Mesodermal cell (in vitro differentiated cells): ENCODE measurements at regions not wholly inside any gene's neighbourhood (a gene's known extent, or its start where the extent isn't known, plus 50 kb on each side); places are given as distances from the start of the nearest gene placed in this dataset.

Experiments used
- H3K27ac ChIP-seq: 2 replicates; pipeline ENCODE4 v1.7.0; 2013; ENCODE audit warnings: mild to moderate bottlenecking, low read depth, low read length, moderate library complexity; ENCODE audit not compliant: severe bottlenecking
- H3K36me3 ChIP-seq: 2 replicates; pipeline ENCODE4 v1.7.1; 2013; ENCODE audit warnings: mild to moderate bottlenecking, low read length, moderate library complexity; ENCODE audit not compliant: control insufficient read depth, insufficient read depth
- H3K4me1 ChIP-seq: one replicate; pipeline ENCODE4 v1.7.1; 2013; ENCODE audit warnings: mild to moderate bottlenecking, low read length; ENCODE audit not compliant: insufficient read depth, control insufficient read depth, poor library complexity, severe bottlenecking
- H3K4me3 ChIP-seq: 2 replicates; pipeline ENCODE4 v1.7.0; 2013; ENCODE audit warnings: low read length, control low read depth, mild to moderate bottlenecking; ENCODE audit not compliant: insufficient read depth, poor library complexity, severe bottlenecking; ENCODE audit errors: extremely low read depth
- H3K9me3 ChIP-seq: 2 replicates; pipeline ENCODE4 v1.7.1; 2013; ENCODE audit warnings: mild to moderate bottlenecking, low read length, moderate library complexity; ENCODE audit not compliant: control insufficient read depth
- WGBS, 2 experiments: methylation state at CpG; one replicate each; pipeline ENCODE4 v1.1.5; 2013; ENCODE audit warnings: missing lambda C conversion rate in 2 of 2; ENCODE audit not compliant: insufficient coverage in 2 of 2; 5-methylcytosine and 5-hydroxymethylcytosine counted together

DNA sequence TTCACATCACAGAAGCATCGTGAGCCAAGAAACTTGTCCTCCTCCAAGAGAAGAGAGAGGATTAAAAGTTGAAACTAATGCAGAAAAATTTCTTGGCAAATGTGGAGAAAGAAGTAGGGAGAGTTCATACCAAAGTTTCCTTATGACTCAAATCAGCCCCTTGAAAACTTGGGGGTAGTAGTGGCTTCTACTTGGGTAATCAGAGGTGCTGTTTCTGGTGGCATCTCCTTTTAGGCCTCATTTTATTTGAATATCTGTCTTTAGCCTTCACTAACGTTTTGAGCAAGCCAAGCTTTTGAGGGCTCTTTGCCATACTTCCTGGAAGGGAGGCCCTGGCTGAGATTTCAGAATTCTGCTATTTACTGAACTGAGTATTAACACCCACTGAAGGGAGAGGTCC, 515.3 kb upstream of the MEX3C start:
- no peak overlapping the region for H3K27ac ChIP-seq
- H3K4me1 ChIP-seq = no peaks in the 10 kb centered on the region
- 75 to 92% methylated on average over 1 to 2 of the region's 2 CpGs for WGBS, 2 experiments
- H3K4me3 ChIP-seq = no peak overlapping the region
- peaks cover 4% of the 10 kb centered on the region for H3K9me3 ChIP-seq
- H3K36me3 ChIP-seq = no peaks in the 10 kb centered on the region

DNA sequence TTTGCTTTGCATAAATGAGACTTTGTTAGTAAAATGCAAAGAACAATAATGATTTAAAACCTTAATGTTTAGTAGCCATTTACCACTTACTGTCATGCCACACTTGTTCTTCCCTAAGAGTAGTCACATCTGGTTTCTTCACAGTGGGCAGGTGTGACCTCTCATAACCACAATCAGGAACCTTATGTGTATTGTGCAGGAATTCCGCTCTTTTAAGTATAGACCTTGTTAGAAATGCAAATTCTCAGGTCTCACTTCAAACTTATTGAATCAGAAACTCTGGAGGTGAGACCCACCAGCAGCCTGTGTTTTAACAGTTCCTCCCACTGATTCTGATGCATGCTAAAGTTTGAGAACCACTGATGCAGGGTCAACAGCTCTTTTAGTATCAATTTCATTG, 518.8 kb upstream of the MEX3C start:
- WGBS, 2 experiments = no CpG with 5 or more reads among the region's 1 CpG
- H3K4me3 ChIP-seq = no peak overlapping the region
- peaks cover 4% of the 10 kb centered on the region for H3K9me3 ChIP-seq

DNA sequence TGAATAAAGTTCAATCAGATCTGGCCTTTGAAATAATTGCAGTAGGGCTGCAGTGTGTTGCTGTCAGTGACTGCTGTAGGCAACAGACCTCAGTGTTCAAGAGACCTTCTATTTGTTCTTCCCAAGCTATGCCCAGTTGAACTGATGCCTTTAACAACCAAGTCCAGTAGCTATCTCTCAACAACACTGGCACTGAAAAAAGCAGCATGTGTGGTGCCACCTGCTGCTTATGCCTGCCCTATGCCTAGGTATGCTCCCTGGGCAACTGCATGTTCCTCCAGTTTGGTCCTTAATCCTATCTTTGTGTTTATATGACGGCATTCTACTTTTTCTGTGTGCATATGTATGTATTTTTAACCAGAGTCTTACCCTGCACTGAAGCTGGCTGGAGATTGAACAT, 523.9 kb upstream of the MEX3C start:
- Histone ChIP-seq H3K4me1 (no peaks in the 10 kb centered on the region), H3K27ac (no peak overlapping the region), H3K9me3 (no peaks in the 10 kb centered on the region), H3K4me3 (no peak overlapping the region), H3K36me3 (no peaks in the 10 kb centered on the region)
- WGBS, 2 experiments = 80% methylated on average over 1 of the region's 1 CpG; no CpG with 5 or more reads in 1 of the 2 experiments

More for the DNA sequence above, 518.8 kb upstream of the MEX3C start:
- Histone ChIP-seq H3K27ac (no peak overlapping the region), H3K4me1 (no peaks in the 10 kb centered on the region), H3K36me3 (no peaks in the 10 kb centered on the region)

DNA sequence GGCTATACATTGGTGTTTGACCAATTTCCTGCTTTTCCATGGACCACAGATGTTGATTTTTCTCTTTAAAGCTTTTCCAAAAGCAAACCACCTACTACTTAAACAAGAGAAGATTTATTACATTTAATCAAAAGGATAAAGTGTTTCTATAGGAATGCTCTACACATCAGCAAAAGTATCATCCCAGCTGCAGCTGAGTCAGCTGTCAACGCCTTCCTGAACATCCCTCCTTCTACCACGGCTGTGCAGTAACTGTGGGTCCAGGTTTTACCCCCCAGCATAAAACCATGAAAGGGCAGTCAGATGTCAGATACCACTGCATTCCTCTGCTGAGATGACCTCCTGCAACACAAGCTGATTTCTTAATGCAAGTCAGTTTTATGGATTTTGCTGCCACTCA, 524.5 kb upstream of the MEX3C start:
- Histone ChIP-seq H3K36me3 (no peaks in the 10 kb centered on the region), H3K27ac (no peak overlapping the region), H3K4me3 (no peak overlapping the region), H3K9me3 (no peaks in the 10 kb centered on the region), H3K4me1 (no peaks in the 10 kb centered on the region)
- WGBS, 2 experiments = 76 to 100% methylated on average over 1 to 2 of the region's 2 CpGs

DNA sequence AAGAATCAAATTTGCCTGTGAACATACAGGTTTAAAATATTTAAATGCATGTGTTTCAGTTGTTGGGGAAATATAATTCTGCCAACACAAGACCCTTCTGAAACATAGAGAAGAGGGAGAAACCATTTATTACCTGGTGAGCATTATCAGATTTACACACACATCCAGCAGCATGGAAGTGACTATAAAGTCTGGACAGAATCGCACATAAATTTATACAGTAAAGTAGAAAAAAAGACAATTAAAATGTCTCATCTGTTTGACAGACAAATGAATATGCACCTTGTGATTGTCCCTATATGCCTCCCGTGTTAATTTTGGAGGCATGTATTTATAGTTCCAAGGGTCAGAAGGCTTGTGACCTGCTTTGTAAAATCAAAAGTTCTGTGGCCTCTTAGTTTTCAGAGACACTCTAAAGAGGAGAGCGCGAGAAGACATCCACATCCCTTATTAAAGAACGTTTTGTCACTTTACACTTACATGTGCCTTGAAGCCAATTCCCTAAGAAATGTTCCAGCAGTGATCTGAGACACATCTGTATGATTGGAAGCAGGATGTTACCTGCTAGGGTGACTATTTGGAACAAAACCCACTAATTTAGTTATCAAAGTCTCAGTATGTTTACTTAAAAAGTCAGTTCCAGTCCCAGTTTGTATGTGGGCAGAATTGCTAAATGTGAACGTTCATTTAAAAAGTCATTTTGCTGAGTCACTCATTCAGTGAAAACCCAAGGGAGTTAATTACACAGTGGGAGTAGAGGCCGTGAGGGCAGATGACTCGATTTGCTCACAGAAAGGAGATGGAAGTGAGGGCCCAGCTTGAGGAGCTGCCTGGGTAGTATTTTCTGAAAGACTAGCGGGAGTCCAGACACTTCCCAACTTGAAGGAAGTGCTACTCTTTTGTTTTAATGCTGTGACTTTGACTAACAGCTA, 527.6 kb upstream of the MEX3C start:
- Histone ChIP-seq H3K4me3 (no peak overlapping the region), H3K27ac (peak overlapping the region; percentile 30), H3K4me1 (no peaks in the 10 kb centered on the region), H3K36me3 (no peaks in the 10 kb centered on the region), H3K9me3 (no peaks in the 10 kb centered on the region)
- WGBS, 2 experiments = 67 to 79% methylated on average over 4 to 5 of the region's 9 CpGs

DNA sequence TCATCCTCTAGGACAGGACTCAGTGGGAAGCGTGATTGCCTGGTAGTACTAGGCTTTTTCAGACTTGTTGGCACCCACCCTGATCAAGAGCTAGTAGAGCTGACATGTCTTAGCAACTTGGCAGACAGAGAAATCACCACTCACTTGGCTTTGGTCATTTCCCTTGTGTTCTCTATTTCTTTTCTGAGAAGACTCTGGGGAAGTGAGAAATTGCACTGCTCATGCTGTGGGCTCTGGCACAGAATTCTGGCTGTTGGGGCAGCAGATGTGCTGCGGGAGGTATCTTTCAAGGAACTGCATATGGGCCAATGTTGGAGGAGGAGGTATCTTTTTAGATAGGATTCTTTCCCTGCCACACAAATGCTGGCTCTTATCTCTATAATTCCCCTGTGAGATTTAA, 529.1 kb upstream of the MEX3C start:
- 100% methylated on average over 1 of the region's 2 CpGs for WGBS, 2 experiments
- no peak overlapping the region for H3K27ac ChIP-seq
- H3K9me3 ChIP-seq = no peaks in the 10 kb centered on the region
- no peak overlapping the region for H3K4me3 ChIP-seq
- no peaks in the 10 kb centered on the region for H3K4me1 ChIP-seq
- no peaks in the 10 kb centered on the region for H3K36me3 ChIP-seq

DNA sequence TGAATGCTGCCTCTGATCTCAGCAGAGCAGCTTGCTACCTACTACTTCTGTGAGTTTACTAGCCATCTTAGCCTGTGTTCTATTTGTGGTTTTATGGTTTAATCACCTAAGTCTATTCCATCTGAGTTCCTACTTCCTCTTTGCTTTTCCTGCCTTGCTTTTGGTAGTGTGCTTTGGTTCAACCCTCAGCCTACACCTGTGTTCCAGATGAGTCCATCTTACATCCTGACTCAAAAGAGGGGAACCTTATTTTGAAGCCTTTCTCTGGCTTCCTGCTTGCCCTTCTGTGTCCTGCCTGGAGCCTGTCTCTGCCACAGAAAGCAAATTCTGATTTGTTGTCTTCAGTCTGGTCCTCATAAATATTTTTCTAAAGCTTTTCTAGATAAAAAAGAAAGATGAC, 530.3 kb upstream of the MEX3C start:
- no peaks in the 10 kb centered on the region for H3K9me3 ChIP-seq
- H3K4me1 ChIP-seq = no peaks in the 10 kb centered on the region
- no peak overlapping the region for H3K4me3 ChIP-seq
- no peaks in the 10 kb centered on the region for H3K36me3 ChIP-seq
- no peak overlapping the region for H3K27ac ChIP-seq

DNA sequence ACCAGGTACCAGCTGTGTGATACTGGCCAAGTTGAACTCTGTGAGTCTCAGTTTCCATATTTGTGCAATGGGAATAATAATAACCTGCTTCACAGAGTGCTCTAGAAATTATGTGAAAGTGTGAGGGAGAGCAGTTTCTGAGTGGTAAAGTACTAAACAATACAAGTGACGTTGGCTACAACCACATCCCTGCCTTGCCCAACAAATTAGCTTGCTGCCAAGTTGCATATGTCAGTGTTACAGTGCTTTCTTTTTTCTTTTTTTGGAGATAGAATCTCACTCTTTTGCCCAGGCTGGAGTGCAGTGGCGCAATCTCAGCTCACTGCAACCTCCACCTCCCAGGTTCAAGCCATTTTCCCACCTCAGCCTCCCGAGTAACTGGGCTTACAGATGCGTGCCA, 533.6 kb upstream of the MEX3C start:
- Histone ChIP-seq H3K9me3 (no peaks in the 10 kb centered on the region), H3K27ac (no peak overlapping the region), H3K4me1 (no peaks in the 10 kb centered on the region), H3K36me3 (no peaks in the 10 kb centered on the region), H3K4me3 (no peak overlapping the region)
- WGBS, 2 experiments = 86 to 100% methylated on average over 1 of the region's 4 CpGs

DNA sequence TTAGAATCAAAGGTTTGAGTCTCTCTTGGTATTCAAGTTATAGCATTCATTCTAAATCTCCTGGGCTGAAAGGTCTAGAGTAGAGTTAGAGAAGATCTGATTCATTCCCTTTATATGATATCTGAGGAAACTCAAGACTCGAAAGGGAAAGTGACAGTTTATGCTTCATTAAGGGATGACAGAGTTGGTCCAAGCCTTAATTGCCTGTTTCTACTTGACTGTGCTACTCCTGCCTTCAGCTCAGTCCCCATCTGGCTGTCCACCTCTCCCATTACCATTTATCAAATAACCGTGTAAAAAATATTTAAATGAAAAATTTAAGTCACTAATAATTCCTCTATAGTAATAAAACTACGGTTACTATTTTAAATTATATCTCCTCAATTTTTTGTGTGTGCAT, 537.1 kb upstream of the MEX3C start:
- Histone ChIP-seq H3K9me3 (no peaks in the 10 kb centered on the region), H3K36me3 (no peaks in the 10 kb centered on the region), H3K4me1 (no peaks in the 10 kb centered on the region), H3K4me3 (no peak overlapping the region), H3K27ac (no peak overlapping the region)
- 17% methylated on average over 1 of the region's 3 CpGs; no CpG with 5 or more reads in 1 of the 2 experiments for WGBS, 2 experiments

DNA sequence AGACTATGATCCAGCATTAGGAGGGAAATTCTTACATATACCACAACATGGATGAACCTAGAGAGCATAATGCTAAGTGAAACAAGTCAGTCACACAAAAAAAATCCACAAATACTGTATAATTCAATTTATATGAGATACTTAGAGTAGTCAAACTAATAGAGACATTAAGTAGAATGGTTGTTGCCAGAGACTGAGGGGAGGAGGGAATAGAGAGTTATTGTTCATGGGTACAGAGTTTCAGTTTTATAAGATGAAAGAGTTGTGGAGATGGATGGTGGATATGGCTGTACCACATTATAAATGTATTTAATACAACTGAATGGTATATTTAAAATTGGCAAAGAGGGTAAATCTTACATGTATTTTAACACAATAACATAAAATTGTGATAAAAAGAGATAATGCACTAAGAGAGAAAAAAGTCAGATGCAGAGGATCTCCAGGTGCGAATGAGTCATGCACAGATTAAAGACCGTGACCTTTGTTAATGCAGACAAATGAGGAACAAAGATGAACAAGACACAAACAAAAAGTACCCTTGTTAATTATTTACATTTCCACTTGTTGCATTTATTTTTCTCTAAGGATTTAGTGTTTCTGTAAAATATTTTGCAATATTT, 541.7 kb upstream of the MEX3C start:
- H3K4me3 ChIP-seq = no peak overlapping the region
- 100% methylated on average over 2 of the region's 2 CpGs; no CpG with 5 or more reads in 1 of the 2 experiments for WGBS, 2 experiments

DNA sequence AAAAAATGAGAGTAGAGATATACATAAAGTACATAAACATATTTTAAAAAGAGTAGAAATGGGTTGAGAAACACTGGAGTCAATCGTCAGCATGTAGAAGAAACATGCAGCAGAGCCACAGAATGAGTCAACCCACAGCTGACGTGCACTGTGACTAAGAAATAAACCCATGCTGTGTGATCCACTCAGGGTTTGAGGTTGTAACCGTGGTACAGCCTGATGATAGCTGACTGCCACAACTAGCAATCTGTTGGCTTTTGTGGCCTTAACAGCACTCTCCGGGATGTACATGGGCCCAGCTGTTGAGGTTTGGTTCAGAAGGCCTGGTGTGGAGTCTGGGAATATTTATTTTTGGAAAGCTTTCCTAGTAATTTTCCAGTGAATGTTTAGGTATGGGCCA, 554.4 kb upstream of the MEX3C start:
- Histone ChIP-seq H3K4me3 (no peak overlapping the region), H3K4me1 (no peaks in the 10 kb centered on the region), H3K36me3 (no peaks in the 10 kb centered on the region), H3K27ac (no peak overlapping the region), H3K9me3 (no peaks in the 10 kb centered on the region)
- WGBS, 2 experiments = 87 to 93% methylated on average over 4 of the region's 4 CpGs

More for the DNA sequence above, 541.7 kb upstream of the MEX3C start:
- Histone ChIP-seq H3K27ac (no peak overlapping the region), H3K4me1 (no peaks in the 10 kb centered on the region), H3K9me3 (no peaks in the 10 kb centered on the region), H3K36me3 (no peaks in the 10 kb centered on the region)
